Neutrophil (primary cell): ENCODE measurements at regions not wholly inside any gene's neighbourhood (a gene's known extent, or its start where the extent isn't known, plus 50 kb on each side); places are given as distances from the start of the nearest gene placed in this dataset.

ENCODE experiments used
- H3K27ac ChIP-seq: fragments of 200-600 bp; sonication (generic); 2 replicates; pipeline ENCODE4 v1.5.1; 2016; ENCODE audit warnings: mild to moderate bottlenecking, moderate library complexity
- H3K27me3 ChIP-seq: fragments of 200-600 bp; sonication (generic); 2 replicates; pipeline ENCODE4 v1.6.0; 2016; ENCODE audit warnings: mild to moderate bottlenecking
- H3K36me3 ChIP-seq: fragments of 200-600 bp; sonication (generic); 2 replicates; pipeline ENCODE4 v1.5.1; 2017
- H3K4me1 ChIP-seq, 2 experiments: fragments of 200-600 bp in 1 of 2; sonication (generic) in 1 of 2; 1 replicate in 1 of 2; 2 replicates in 1 of 2; pipeline versions ENCODE4 v1.5.1 to v1.6.1; 2013 to 2016; ENCODE audit warnings: low read depth in 1 of 2, low read length in 1 of 2, mild to moderate bottlenecking in 1 of 2, moderate library complexity in 1 of 2; ENCODE audit not compliant: control insufficient read depth in 1 of 2, insufficient read depth in 1 of 2
- H3K4me3 ChIP-seq, 2 experiments: fragments of 200-600 bp in 1 of 2; sonication (generic) in 1 of 2; 1 replicate in 1 of 2; 2 replicates in 1 of 2; pipeline ENCODE4 v1.5.1; 2013 to 2016; ENCODE audit warnings: low read depth in 1 of 2, low read length in 1 of 2, mild to moderate bottlenecking in 1 of 2, moderate library complexity in 1 of 2
- H3K9me3 ChIP-seq: fragments of 200-600 bp; sonication (generic); 2 replicates; pipeline ENCODE4 v1.5.1; 2016
- TF ChIP-seq, protein P1 (sequence below): fragments of 200-600 bp; sonication (generic); IDR thresholded peaks from 2 replicates; pipeline ENCODE4 v1.5.1; 2016; ENCODE audit warnings: antibody characterized with exemption

DNA sequence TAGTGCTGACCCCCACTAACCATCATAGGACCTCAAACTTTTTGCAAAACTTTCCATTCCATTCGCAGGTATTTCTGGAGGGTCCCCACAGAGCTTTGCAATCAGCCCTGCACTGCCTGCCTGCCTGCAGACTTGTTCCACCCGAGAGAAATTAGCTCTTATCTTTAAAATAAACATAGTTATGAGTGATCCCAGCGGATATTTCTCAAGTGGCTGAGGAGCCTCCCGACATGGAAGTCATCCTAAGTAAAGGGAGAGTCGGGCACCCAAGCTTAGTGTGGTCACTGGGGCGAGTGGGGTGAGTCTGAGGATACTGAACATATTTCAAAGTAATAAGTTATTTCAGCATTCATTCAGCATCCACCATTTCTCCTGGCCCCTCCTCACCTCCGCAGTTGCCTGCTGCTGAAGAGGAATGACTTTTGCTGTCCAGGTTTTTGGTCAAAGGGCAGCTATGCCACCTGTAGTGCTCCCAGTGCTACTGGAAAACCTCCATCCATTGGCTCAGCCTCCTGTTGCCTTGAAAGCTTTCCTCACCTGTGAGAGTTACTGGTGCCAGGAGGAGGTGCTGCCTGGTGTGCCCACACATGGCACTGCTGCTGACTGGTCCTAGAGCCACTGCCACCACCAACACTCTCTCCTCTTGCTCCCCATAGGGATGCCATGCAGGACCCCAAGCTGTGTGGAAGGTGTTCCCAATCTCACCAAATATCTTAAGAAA is 89.7 kb upstream of the PCSK1 start:
- Histone ChIP-seq H3K27me3 (peaks cover 12% of the 10 kb centered on the region), H3K9me3 (no peaks in the 10 kb centered on the region), H3K27ac (no peak overlapping the region), H3K36me3 (no peaks in the 10 kb centered on the region), H3K4me3 (no peak overlapping the region), H3K4me1 (no peaks in the 10 kb centered on the region)
- TF ChIP-seq, protein P1, sequence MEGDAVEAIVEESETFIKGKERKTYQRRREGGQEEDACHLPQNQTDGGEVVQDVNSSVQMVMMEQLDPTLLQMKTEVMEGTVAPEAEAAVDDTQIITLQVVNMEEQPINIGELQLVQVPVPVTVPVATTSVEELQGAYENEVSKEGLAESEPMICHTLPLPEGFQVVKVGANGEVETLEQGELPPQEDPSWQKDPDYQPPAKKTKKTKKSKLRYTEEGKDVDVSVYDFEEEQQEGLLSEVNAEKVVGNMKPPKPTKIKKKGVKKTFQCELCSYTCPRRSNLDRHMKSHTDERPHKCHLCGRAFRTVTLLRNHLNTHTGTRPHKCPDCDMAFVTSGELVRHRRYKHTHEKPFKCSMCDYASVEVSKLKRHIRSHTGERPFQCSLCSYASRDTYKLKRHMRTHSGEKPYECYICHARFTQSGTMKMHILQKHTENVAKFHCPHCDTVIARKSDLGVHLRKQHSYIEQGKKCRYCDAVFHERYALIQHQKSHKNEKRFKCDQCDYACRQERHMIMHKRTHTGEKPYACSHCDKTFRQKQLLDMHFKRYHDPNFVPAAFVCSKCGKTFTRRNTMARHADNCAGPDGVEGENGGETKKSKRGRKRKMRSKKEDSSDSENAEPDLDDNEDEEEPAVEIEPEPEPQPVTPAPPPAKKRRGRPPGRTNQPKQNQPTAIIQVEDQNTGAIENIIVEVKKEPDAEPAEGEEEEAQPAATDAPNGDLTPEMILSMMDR = no peak

DNA sequence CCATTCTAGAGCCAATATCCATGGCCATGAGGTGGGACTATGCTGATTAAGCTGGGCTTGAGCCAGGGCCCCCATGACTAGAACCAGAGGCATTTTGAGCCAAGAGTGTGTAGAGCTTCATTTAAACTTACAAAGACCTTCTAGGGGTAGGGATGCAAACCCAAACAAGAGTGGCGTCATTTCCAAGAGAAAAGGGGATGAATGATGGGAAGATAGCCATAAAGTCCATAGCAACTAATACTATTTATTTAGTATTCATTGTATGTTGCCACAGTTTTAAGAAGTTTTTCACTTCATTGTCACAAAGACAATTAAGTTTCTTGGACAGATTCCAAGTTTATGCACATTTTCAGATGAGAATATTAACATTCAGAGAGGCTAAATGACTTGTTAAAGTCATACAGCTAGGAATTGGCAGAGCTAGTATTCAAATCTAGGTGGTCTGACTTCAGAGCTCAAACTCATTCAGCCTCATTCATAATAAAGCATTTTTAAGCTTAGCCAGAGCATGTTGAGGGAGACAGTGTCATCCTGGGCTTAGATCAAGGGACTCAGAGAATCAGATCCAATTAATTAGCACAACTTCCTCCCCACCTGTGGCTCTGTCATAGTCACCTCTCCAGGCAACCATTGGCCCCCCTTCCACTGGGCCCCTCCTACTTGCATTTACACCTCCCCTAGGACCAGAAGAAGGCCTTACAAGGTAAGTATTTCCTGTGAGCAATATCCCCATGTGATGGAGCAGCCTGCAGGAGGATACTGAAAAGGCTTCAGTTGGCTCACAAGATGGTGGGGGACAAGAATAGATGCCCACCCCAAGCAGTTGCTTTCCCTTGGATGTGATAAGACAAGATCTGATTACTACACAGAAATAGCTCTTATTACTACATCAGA is 95.0 kb upstream of the PCSK1 start:
- TF ChIP-seq, protein P1 = no peak
- H3K9me3 ChIP-seq = no peaks in the 10 kb centered on the region
- H3K27me3 ChIP-seq = no peaks in the 10 kb centered on the region

DNA sequence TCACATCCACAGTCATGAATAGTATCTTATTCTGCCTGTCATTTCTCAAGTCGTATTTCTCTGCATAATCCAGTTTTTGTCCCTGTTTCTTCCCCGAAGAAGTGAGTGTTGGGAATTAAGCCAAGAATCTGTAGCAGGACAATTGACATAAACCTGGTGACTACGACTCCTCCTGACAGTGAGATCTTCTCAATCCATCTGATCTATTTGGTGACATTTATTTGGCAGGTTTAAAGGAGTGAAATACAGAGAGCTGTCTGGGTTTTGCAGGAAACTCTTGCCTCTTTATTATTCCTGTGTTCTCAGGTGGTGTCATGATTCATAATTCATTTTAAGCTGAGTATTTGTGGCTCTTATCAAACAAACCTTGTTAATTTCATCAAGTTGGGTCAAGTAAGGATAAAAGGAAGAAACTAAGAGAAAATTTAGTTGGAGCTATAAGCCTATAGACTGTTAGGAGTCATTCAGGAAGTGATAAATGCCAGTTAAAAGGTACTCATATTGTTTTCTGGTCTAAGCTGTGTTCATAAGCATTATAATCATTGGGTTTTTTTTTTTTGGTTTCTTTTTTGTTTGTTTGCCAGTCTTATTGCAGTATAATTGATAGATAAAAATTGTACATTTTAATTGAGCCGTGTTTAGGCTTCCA is 95.9 kb upstream of the PCSK1 start:
- Histone ChIP-seq H3K4me1 (no peaks in the 10 kb centered on the region), H3K4me3 (no peak overlapping the region), H3K9me3 (no peaks in the 10 kb centered on the region), H3K36me3 (no peaks in the 10 kb centered on the region), H3K27me3 (no peaks in the 10 kb centered on the region), H3K27ac (no peak overlapping the region)
- TF ChIP-seq, protein P1 = no peak

More for the DNA sequence above, 95.0 kb upstream of the PCSK1 start:
- H3K4me3 ChIP-seq = no peak overlapping the region
- no peaks in the 10 kb centered on the region for H3K4me1 ChIP-seq
- no peak overlapping the region for H3K27ac ChIP-seq
- no peaks in the 10 kb centered on the region for H3K36me3 ChIP-seq

DNA sequence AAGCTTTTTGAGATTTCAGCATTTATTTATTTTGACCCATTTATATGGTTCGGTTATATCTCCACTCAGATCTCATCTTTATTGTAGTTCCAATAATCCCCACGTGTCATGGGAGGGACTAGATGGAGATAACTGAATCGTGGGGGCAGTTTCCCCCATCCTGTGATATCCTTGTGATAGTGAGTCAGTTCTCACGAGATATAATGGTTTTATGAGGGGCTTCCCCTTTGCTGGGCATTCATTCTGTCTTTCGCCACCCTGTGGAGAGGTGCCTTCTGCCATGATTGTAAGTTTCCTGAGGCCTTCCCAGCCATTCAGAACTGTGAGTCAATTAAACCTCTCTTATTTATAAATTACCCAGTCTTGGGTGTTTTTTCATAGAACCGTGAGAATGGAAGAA is 96.5 kb upstream of the PCSK1 start:
- Histone ChIP-seq H3K36me3 (no peaks in the 10 kb centered on the region), H3K27me3 (no peaks in the 10 kb centered on the region), H3K9me3 (no peaks in the 10 kb centered on the region), H3K4me3 (no peak overlapping the region), H3K4me1 (no peaks in the 10 kb centered on the region), H3K27ac (no peak overlapping the region)
- TF ChIP-seq, protein P1 = no peak

DNA sequence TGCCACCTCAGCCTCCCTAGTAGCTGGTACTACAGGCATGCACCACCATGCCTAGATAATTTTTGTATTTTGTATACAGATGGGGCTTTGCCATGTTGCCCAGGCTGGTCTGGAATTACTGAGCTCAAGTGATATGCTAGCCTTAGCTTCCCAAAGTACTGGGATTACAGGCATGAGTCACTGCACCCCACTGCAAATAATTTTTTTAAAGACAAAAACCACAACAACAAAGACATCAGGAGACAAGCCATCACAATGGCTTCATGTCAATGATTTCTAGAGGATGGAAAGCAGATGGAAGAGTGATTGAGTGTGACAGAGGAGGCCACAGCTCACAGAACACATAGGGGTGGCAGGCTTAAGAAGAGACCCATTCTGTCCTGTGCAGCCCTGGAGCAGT is 97.9 kb upstream of the PCSK1 start:
- Histone ChIP-seq H3K27me3 (no peaks in the 10 kb centered on the region), H3K4me1 (no peaks in the 10 kb centered on the region), H3K27ac (no peak overlapping the region), H3K36me3 (no peaks in the 10 kb centered on the region), H3K9me3 (no peaks in the 10 kb centered on the region), H3K4me3 (no peak overlapping the region)
- TF ChIP-seq, protein P1 = no peak
